GM12873 (cell line): ENCODE measurements at regions not wholly inside any gene's neighbourhood (a gene's known extent, or its start where the extent isn't known, plus 50 kb on each side); places are given as distances from the start of the nearest gene placed in this dataset.

Source experiments
- TF ChIP-seq, protein P1 (sequence below): IDR thresholded peaks from 2 replicates; pipeline ENCODE4 v1.5.1; 2012; ENCODE audit warnings: low read depth, mild to moderate bottlenecking, moderate library complexity, low read length, control low read depth; ENCODE audit not compliant: insufficient read depth; ENCODE audit errors: missing control alignments

DNA sequence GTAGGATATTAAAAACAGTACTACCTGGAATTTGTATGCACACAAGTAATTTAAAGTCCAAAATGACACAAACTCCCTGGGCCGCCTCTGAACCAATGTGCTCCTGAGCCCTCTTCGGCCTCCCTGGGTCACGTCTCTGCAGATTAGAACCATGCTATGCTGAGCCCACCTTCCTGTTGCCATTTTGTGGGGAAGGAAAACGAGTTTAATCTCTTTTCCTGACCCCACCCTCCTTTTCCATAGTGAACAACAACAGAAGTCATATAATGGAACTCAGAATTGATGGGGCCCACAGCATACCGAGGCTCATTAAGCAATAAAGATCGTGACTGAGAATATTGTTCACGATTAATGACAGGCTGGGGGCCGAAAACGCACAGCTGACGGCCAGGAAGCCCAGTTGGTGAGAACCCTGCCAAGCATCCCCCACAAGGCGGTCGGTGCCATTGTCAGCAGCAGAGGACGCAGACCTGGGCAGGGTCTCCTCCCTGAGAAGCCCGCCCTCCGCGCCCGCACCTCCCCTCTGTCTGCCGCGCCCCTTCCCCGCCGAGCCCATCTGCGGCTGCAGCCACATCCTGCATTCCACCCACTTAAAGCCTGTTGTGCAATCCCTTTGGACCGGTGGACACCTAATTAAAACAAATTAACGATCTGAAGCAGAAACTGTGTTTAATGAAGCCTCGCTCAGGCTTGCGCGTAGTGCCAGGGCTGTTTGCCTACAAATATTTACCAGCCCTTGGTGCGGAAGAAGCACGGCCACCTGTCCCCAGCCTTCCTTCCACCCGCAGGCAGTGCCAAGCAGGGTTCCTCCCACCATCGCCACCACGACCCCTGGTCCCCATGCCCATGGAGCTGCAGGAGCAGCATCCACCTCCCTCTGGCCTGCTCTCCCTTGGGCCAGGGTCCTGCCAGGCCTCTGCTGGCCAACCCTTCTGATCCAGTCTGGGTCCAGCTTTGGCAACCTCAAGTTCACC, 68.1 kb downstream of the DLL1 start:
- TF ChIP-seq, protein P1, sequence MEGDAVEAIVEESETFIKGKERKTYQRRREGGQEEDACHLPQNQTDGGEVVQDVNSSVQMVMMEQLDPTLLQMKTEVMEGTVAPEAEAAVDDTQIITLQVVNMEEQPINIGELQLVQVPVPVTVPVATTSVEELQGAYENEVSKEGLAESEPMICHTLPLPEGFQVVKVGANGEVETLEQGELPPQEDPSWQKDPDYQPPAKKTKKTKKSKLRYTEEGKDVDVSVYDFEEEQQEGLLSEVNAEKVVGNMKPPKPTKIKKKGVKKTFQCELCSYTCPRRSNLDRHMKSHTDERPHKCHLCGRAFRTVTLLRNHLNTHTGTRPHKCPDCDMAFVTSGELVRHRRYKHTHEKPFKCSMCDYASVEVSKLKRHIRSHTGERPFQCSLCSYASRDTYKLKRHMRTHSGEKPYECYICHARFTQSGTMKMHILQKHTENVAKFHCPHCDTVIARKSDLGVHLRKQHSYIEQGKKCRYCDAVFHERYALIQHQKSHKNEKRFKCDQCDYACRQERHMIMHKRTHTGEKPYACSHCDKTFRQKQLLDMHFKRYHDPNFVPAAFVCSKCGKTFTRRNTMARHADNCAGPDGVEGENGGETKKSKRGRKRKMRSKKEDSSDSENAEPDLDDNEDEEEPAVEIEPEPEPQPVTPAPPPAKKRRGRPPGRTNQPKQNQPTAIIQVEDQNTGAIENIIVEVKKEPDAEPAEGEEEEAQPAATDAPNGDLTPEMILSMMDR, result no peak

DNA sequence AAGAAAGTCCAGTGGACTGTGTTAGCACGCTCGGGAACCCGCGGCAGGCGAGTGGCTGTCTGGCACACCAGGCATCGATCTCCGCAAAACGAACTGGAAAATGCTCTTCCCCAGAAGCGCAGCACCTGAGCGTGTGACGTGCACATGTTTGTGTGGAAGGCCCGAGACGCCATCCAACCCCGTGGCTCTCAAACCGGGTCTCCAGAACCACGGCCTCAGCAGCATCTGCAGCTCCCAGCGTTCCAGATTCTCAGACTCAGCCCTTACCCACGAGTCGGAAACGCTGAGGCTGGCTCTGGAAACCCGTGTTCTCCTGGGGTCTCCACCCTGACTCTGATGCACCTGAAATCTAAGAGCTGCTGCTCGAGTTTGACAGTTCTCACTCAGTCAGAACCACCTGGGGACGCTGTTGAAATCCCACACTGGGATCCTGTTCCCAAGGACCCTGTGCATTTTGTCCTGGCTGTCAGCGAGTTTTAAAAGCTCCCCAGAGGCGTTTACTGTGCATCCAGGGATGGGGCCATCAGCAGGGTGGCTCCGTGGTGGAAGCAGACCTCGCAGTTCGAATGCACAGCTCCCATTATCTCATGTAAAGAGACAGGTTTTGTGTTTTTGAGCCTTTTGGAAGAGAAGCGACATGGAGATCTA, 69.0 kb downstream of the DLL1 start:
- TF ChIP-seq, protein P1, result no peak

DNA sequence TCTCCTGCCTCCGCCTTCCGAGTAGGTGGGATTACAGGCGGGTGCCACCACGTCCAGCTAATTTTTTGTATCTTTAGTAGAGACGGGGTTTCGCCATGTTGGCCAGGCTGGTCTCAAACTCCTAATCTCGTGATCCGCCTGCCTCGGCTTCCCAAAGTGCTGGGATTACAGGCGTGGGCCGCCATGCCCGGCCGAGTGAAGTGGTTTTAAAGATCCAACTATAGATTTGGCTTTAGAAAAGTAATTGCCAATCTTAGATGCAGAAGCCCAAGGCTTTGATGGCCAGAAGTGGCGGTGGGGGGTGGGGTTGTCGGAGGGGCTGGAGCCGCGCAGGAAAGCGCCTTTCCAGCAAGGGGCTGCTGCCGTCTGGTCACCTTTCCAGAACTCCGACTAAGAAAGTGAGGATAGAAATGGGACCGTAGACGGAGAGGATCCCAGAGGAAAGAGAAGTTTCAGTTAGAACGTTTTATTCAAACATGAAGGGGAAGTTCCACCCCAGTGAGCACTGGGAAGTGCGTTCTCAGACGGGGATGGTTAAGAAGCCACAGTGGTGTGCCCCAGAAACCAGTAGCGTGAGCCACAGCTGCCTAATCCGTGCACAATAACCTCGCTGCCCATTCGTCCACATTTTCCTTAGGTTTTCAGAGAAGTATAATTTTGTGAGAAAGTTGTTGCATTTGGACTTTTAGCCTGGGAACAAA, 69.7 kb downstream of the DLL1 start:
- TF ChIP-seq, protein P1, result no peak

DNA sequence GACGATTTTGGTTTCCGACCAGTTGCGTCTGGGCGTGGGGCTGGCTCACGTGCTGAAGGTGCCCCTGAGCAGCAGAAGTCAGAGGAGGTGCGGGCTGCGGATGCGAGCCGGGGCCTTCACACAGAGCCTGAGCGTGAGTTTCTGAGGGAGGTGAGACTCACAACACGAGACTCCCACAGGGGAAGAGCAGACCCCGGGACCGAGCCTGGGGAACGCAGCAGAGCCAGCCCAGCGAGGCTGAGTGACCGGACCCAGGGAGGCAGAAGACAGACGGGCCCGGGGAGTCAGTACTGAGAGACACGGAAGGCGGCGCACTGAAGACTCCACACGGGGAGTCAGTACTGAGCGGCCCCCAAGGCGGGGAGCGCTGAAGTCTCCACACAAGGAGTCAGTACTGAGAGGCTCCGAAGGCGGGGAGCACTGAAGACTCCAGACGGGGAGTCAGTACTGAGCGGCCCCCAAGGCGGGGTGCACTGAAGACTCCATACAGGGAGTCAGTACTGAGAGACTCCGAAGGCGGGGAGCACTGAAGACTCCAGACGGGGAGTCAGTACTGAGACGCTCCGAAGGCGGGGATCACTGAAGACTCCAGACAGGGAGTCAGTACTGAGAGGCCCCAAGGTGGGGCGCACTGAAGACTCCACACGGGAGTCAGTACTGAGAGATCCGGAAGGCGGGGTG, 77.8 kb downstream of the DLL1 start:
- TF ChIP-seq, protein P1, result no peak

DNA sequence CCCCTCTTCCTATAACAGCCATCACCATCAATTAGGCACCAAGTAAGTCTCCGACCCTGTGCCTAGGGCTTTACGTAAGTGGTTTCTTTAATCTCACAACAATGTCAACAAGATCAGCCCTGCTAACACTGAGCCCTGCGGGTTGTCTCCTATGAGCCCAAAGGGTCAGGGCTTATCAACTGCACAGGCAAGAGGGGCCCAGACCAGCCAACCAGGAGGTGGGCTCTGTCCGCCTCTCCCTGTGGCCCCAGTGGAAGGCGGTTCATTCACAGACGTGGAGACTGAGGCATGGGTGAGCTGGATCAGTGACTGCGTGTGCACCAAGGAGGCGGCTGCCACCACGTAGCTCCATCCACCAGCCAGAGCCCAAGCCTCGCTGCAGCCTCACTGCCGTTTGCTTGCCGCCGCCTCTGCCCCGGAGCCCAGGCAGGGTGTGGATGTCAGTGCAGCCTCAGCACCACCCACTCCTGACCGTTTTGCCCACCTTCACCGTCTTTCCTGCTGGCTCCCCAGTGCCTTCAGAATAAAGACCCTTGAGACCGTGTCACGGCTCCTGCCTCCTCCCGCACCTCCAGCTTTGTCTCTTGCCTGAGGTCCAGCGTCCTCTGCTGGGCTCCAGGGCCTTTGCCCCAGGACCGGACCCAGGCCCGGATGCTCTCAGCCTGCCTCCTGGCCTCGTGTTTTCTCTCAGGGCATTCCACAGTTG, 78.7 kb downstream of the DLL1 start:
- TF ChIP-seq, protein P1, result no peak

DNA sequence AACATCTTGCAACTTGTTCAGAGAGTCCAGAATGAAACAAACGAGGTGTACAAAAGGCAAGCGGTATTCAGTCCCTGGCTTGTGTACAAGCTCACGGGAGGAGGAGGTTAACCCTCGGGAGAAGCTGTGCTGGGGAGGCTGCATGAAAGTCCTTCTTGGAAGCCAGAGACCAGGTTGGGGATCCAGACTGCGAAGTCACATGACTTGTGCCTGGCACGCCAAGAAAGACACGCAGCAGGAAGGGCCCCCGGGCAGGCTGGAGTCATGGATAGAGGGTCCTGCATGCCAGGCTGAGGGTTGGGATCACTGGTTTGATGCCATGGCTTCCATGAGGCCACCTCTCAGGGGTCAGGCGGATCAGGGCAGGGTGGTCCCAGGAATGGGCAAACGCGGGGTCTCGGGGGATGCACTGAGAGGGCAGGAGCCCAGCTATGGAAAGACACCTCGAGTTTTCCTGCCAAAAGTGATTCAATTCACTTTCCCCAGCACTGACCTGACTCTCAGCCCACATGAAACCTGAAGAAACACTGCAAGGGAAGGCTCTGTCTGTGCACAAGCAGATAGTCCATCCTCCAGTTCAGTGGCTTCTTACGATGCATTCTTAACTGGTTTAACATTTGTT, 79.4 kb downstream of the DLL1 start:
- TF ChIP-seq, protein P1, result no peak
